SH-SY5Y (cell line): ENCODE measurements at regions not wholly inside any gene's neighbourhood (a gene's known extent, or its start where the extent isn't known, plus 50 kb on each side); places are given as distances from the start of the nearest gene placed in this dataset.

Experiments used
- GATA2 ChIP-seq: IDR thresholded peaks from 2 replicates; pipeline ENCODE4 v1.6.1; 2011; ENCODE audit warnings: mild to moderate bottlenecking, low read depth, low read length
- GATA3 ChIP-seq: IDR thresholded peaks from 2 replicates; pipeline ENCODE4 v1.6.1; 2011; ENCODE audit warnings: low read depth, mild to moderate bottlenecking, low read length, moderate library complexity

- TF ChIP-seq GATA3, result no peak
- TF ChIP-seq GATA2, result no peak
Observed at GRCh38 chr1:185539277-185539943, 194.8 kb upstream of the HMCN1 start.
